ENCODE measurements at regions not wholly inside any gene's neighbourhood (a gene's known extent, or its start where the extent isn't known, plus 50 kb on each side); places are given as distances from the start of the nearest gene placed in this dataset.

DNA sequence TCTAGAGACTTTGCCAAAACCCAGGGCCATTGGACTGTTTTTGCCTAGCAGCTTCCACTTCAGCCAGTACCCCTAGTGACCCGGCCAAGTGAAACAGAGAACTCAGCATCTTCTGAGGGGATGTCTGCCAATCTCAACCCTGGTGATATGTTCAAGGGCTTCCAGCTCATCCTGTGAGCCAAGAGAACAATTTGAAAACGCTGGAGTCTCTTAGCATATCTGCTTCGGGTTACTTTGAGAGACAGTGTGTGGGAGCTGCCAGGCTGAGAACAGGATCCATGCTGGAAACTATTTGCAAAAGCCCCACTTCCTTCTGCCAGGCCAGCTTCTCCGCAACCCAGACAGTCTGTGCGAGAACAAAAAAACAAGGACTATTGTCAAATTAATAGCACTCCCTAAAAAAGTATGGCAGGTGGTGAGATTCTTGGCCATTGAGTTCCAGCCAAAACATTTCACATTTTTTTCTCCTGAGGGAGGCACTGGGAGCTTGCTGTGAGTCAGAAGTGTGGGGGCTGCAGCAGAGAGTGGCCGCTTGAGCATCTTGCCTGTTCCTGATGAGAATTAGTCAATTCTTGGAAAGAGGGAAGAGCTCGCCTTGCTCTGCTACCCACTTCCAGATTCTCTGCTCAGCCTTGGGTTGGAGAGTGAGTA, 395.6 kb upstream of the TRIB2 start:
- peak overlapping the region; percentile 59 for H3K27ac ChIP-seq
- 63% methylated on average over 7 of the region's 7 CpGs for WGBS
- no peak for TF ChIP-seq EP300 (IDR thresholded peaks at IDR 0.05)
- TF ChIP-seq POLR2A (IDR thresholded peaks at IDR 0.05), result no peak
- TF ChIP-seq, protein P1, sequence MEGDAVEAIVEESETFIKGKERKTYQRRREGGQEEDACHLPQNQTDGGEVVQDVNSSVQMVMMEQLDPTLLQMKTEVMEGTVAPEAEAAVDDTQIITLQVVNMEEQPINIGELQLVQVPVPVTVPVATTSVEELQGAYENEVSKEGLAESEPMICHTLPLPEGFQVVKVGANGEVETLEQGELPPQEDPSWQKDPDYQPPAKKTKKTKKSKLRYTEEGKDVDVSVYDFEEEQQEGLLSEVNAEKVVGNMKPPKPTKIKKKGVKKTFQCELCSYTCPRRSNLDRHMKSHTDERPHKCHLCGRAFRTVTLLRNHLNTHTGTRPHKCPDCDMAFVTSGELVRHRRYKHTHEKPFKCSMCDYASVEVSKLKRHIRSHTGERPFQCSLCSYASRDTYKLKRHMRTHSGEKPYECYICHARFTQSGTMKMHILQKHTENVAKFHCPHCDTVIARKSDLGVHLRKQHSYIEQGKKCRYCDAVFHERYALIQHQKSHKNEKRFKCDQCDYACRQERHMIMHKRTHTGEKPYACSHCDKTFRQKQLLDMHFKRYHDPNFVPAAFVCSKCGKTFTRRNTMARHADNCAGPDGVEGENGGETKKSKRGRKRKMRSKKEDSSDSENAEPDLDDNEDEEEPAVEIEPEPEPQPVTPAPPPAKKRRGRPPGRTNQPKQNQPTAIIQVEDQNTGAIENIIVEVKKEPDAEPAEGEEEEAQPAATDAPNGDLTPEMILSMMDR (IDR thresholded peaks at IDR 0.05), result no peak
- no peak for TF ChIP-seq POLR2AphosphoS5 (IDR thresholded peaks at IDR 0.05)
- DNase-seq (ENCODE audit: low spot score in 2 of 2), result no peak
- H3K9me3 ChIP-seq, result no peaks in the 10 kb centered on the region
- no peaks in the 10 kb centered on the region for H3K27me3 ChIP-seq
- no peaks in the 10 kb centered on the region for H3K36me3 ChIP-seq
- no peak overlapping the region for H3K4me3 ChIP-seq
- peaks cover 30% of the 10 kb centered on the region for H3K4me1 ChIP-seq

DNA sequence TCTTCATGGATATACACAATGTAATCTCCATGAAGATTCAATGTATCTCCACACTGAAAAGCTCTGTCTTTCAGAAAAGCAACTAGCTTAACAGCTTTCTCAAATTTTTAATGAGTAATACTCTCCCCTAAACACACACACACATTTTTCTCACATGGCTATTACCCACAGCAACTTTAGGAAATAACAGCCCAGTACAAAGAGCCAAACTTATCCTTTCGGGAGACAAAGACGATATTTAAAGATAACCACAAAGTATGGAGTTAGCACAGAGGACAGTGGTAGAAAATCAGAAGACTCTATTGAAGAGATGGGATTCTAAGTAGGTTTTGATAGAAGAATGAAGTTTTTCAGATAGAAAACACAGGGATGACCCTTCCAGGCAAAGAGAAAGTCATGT, 394.9 kb upstream of the TRIB2 start:
- TF ChIP-seq POLR2A (IDR thresholded peaks at IDR 0.05) (no peak), POLR2AphosphoS5 (IDR thresholded peaks at IDR 0.05) (no peak), EP300 (IDR thresholded peaks at IDR 0.05) (no peak)
- TF ChIP-seq, protein P1 (IDR thresholded peaks at IDR 0.05), result no peak
- DNase-seq (ENCODE audit: low spot score in 2 of 2), result no peak

DNA sequence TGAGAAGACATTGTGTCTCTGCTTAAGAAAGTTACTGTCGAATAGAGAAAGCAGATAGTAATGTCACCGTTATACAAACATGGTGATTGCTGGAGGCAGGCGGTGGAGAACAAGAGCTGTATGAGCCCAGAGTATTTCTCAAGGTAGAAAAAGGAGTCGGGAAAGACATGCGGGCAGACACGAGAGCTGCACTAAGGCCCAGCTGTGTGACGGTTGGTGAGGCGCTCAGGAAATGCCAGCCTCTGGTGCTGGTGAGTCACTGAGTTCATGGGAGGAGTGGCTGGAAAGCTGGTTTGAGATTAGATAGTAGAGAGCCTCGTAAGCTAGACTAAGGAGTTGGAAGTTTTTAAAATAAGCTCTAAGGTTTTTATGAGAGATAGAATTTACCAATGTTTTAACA, 390.9 kb upstream of the TRIB2 start:
- TF ChIP-seq POLR2AphosphoS5 (IDR thresholded peaks at IDR 0.05) (no peak), POLR2A (IDR thresholded peaks at IDR 0.05) (no peak), EP300 (IDR thresholded peaks at IDR 0.05) (no peak)
- TF ChIP-seq, protein P1 (IDR thresholded peaks at IDR 0.05), result no peak
- no peaks in the 10 kb centered on the region for H3K27me3 ChIP-seq
- H3K27ac ChIP-seq, result no peak overlapping the region
- H3K36me3 ChIP-seq, result no peaks in the 10 kb centered on the region
- 62% methylated on average over 9 of the region's 9 CpGs for WGBS
- peaks cover 3% of the 10 kb centered on the region for H3K4me1 ChIP-seq
- no peak for DNase-seq (ENCODE audit: low spot score in 2 of 2)
- no peaks in the 10 kb centered on the region for H3K9me3 ChIP-seq
- H3K4me3 ChIP-seq, result no peak overlapping the region

More for the DNA sequence above, 394.9 kb upstream of the TRIB2 start:
- Histone ChIP-seq H3K4me1 (peaks cover 30% of the 10 kb centered on the region), H3K4me3 (no peak overlapping the region), H3K27ac (no peak overlapping the region), H3K27me3 (no peaks in the 10 kb centered on the region), H3K9me3 (no peaks in the 10 kb centered on the region), H3K36me3 (no peaks in the 10 kb centered on the region)
- 64% methylated on average over 2 of the region's 2 CpGs for WGBS

DNA sequence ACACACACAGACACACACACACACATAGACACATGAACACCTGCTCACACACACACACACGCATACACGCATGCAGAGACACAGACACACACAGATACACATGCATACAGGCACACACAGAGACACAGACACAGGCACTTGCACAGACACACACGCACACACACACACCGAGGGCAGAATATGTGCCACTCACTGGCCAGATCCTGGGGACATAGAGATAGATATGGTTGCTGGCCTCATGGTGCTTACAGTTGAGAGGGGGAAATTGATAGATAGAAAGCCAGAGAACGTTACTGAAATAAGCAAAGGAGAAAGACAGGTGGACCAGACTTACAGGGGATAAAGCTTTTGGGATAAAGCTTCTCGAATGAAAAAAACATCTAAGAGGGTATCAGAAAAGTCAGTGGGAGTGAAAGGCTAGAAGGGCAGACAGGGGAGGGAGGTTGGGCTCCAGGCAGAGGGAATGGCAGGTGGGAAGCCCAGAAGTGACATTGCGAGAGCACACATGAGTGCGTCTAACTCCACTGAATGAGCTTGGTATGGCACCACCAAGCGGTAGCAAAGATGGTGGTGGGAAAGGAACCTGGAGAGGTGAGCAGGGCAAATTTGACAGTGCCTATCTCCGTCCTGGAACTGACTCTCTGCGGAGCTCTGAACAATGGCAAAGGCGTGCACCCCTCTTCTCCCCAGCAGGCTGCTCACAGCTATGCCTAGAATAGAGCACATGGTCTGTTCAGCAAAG, 390.1 kb upstream of the TRIB2 start:
- Histone ChIP-seq H3K27ac (no peak overlapping the region), H3K9me3 (no peaks in the 10 kb centered on the region), H3K36me3 (no peaks in the 10 kb centered on the region), H3K27me3 (no peaks in the 10 kb centered on the region), H3K4me3 (no peak overlapping the region), H3K4me1 (no peaks in the 10 kb centered on the region)
- 89% methylated on average over 12 of the region's 12 CpGs for WGBS
- no peak for TF ChIP-seq EP300 (IDR thresholded peaks at IDR 0.05)
- TF ChIP-seq POLR2AphosphoS5 (IDR thresholded peaks at IDR 0.05), result no peak
- TF ChIP-seq, protein P1 (IDR thresholded peaks at IDR 0.05), result no peak
- no peak for TF ChIP-seq POLR2A (IDR thresholded peaks at IDR 0.05)
- no peak for DNase-seq (ENCODE audit: low spot score in 2 of 2)

DNA sequence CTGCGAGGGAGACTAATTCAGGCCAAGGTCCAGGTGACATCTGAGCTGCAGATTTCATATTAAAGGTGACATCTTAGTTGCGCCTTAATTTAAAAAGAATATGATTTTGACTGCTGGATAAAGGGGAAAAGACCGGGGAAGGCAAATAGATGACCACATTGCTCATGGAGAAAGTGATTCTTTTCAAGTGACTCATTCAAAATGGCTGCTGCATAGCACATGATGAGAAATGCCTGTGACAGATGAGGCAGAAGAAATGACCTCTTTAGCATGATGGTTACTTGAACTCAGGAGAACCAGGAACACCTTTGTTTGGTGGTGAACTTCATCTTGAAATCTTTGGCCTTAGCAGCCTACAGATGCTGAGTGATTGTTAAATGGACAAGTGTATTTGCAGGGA, 385.8 kb upstream of the TRIB2 start:
- 94% methylated on average over 3 of the region's 3 CpGs for WGBS

More for the DNA sequence above, 385.8 kb upstream of the TRIB2 start:
- no peaks in the 10 kb centered on the region for H3K27me3 ChIP-seq
- DNase-seq (ENCODE audit: low spot score in 2 of 2), result no peak
- TF ChIP-seq POLR2A (IDR thresholded peaks at IDR 0.05) (no peak), POLR2AphosphoS5 (IDR thresholded peaks at IDR 0.05) (no peak), EP300 (IDR thresholded peaks at IDR 0.05) (no peak)
- TF ChIP-seq, protein P1 (IDR thresholded peaks at IDR 0.05), result no peak
- no peaks in the 10 kb centered on the region for H3K4me1 ChIP-seq
- H3K9me3 ChIP-seq, result no peaks in the 10 kb centered on the region
- H3K27ac ChIP-seq, result no peak overlapping the region
- H3K4me3 ChIP-seq, result no peak overlapping the region
- H3K36me3 ChIP-seq, result no peaks in the 10 kb centered on the region

Measured in suprapubic skin (tissue), 4 donors.